ENCODE measurements at regions not wholly inside any gene's neighbourhood (a gene's known extent, or its start where the extent isn't known, plus 50 kb on each side); places are given as distances from the start of the nearest gene placed in this dataset.
A peak's percentile ranks its signal among the peaks of the same experiment; 100 is the strongest.

DNA sequence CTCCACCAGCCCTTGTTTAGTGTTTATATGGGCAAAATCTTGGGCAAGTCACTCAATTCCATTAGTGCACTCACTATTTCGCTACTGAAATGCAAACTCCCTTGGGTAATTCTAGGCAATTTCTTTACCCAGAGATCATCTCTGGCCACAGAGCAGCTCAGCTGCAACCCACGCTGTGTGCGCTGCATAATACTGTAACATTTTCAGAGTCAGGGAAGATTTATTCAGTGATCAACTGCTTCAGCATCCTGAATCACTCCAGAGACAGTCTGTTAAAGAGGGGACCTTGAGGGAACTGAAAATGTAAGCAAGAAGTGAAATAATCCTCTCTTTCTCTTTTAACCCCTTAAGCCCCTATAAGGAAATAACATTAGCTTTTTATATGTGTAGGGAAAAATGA is 189.6 kb upstream of the FBXL4 start:
- DNase-seq = no peak

DNA sequence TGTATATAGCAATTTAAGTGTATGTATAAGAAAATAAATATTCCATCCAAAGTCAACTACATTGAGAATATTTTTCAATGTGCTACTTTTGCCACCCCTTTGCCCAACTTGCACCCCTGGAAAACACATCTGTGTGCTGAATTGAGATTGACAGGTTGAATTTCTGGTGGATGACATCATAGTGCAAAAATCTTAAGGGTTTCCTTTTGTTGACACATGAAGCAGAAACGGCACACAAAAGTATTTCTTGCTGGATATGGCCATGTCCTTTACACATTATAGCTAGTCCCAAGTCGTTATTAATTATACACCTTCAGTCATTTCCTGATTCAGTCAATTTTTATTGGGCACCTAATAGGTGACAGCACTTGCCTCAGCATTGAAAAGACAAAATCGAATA is 188.7 kb upstream of the FBXL4 start:
- DNase-seq = no peak

DNA sequence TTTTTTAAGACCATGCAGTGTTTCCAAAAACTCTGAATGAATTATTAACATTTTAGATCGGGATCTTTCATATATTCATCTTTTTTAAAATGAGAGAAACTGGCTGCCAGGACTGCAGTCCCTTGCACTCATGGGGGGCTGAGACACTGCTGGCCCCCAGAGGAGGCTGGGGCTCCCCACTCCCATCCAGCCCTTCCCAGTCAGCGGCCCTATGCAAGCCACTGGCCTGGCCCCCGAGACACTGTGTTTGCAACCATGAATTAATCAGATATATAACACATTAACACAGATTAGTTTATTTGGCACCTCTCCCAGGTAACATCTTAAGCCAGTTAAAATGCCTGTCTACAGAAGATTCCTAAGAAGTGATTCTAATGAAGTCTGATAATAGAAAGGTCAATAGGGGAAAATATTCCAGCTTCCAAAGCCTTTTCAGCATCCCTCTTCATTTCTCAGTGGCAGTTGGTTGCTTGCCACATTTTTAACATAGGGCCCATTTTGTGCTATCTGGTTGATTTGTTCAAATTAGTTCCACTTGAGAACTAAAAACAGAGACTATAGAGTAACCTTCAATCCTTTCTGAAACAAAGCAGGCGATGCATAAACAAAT is 184.4 kb upstream of the FBXL4 start:
- no peak for DNase-seq

DNA sequence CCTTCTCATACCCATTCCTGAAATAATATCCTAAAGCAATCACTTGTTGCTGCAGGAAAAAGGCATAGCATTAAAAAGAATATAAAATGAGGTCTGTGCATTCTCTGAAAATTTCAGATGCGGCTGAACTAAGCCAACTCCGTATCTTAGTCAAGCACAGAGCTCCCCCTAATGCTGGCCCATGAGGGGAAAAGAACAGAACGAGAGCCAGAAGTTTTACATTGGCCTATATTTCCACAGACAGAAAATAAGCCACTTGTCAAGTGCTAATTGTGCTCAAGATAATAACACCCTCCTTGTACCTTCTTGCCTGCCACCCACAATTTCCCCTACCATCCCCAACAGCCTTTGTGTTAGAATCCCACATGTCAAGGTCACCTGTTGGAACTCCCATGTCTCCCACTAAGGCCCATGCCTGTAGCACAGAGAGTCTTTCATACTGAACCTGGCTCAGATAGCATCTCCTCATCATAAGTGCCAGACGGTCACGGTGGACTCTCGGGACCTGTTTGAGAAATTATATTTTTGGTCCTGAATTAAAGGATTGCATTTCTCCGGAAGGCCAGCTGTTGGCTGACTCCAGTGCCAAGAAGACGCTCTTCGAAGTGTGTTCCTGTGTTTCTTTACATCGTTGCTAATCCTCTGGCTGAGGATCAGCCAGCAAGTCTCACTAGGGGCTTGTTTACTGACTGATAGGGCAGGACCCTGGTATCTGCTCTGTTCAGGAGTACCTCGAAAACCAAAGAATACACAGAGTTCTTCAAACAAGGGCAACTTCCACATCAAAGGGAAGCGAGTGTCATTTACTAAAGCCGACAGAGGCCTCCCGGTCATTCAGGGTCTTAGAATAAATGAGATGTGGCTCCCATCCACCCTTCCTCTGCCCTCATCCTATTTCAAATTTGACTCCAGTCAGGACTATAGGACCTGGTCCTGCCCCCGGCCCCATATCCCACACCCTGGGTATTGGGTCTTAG is 183.4 kb upstream of the FBXL4 start:
- DNase-seq = no peak

DNA sequence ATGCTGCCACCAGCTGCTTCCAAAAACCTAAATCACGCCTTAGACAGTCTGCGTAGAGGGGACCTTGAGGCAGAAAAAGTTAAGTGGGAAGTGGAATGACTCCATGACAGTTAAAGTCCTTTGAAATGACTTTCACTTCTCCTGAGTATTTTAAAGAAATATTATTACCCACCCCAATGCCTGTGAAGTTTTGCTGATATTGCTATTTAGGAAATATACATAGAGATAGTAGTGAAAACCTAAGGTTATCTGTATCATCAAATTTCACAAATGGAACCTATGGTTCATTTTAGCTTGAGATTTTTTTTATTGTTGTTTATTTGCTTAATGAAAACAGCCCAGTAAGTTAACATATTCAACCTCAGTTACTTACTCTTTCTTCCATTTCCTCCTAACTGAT is 182.1 kb upstream of the FBXL4 start:
- no peak for DNase-seq

DNA sequence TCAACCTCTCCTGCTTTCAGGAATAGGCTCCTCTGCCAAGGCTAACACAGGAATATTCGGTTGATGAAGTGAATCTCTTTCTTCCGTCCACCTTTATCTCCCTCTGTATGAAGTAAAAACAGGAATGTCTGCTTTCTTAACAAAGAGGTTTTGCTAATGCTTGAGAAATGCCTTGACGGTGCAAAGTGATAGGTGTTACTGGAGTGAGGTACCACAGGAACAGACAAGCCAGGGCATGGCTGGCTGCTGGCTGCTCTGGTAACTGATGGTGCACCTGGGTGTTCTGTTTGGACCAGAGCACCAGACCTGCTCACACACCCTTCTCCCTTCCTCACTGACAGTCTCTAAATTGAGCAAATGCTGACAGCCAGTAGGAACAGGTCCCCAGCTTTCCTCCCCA is 174.0 kb upstream of the FBXL4 start:
- DNase-seq = no peak

DNA sequence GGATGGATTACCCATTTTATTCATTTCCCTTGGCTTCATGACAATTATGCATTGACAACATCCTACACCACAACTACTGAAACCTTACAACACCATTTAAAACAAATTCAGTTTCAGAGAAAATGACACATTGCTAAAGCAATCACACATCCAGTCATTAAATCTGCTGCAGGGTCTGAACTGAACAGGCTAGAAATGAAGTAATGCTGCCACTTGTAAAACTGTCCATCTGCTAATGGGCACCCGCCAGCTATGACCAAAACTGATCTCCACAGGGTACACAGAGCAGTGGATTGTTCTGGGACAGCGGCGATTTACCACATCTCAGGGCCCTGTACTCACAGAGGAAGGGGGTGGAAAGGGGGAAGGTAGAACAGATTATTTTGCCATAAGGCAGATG is 172.9 kb upstream of the FBXL4 start:
- no peak for DNase-seq

DNA sequence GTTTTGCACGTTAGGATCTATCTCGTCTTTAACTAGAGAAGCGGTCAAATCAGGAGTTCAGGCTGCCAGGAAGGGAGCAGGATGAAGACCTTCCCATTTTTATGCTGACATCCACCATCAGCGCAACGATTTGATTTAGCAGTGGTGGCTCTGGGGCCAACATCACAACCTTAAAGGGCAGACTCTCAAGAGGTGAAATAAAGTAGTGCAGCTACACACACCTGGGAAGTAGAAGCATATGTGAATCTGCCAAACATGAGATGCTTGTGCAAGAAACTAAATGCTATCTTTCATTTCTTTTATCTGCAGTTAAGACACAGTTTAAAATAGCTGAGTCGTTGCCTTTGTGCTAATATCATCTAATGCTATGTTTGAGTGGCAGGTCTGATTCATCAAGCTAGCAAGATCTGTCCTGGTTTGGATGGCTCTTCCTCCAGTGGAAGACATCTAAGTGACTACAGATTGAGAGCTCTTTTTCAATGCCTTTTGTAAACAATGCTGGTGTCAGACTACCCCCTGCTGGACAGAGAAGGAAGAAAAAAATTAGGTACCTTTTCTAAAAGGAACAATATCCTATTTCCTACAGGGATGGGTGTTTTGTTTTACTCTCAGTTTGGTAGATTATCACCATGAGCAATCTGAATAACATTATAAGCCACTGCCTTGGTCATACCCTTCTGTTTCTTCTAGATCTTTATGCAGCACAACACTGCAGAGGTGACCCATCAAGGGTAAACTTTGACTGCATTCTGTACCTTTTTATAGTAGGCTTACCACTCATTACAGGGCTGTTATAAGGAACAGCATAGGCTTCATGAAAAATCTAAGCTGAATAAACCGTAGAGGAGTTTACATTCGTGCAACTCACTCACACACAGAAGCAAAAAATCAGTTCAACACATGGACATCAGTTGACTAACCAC is 171.6 kb upstream of the FBXL4 start:
- peak; percentile 2 to 7 for DNase-seq

DNA sequence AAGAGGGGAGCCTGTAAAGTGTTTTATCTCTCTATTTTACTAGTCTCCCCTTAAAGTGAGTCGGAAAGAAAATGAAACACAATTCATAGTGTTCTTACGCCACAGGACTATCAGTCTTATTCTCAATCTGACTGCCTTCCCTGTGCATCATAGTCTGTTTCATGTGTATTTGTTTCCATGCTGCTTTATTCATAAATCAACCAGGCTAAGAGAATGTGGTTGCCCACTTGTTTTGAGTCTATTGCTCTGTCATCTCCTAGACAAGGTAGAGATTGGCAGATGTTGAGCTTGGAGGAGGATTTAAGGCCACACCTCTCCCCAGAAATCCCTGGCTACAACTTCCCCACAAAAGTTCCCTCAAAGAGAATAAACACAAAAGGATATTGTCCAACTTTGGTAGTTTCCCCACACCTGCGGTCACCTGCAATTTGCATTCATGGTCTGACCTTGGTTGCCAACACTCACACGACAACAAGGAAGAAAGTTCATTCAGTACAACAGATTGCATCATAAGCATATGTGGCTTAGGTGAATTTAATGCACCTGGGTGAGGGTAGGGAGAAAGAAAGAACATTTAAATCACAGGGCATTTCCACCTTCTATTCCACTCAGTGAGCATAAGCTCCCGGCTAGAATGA is 167.1 kb upstream of the FBXL4 start:
- no peak for DNase-seq

DNA sequence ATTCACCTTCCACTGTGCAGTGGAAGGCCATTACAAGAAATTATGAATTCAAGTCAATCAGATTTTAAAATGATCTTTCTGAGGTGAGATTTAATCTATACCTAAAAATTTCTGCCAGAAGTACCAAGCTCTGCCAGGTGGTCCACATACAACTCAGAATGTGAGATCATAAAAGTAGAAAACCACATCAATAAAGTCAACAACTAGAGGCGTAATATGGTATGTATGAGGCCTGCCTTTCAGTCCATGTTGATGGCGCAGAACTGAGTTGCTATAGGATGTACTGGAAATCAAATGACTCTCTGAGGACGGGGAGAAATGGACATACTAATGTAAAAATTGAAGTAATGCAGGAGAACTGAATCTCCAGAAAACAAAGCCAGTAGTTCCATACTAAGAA is 163.8 kb upstream of the FBXL4 start:
- DNase-seq = no peak

DNA sequence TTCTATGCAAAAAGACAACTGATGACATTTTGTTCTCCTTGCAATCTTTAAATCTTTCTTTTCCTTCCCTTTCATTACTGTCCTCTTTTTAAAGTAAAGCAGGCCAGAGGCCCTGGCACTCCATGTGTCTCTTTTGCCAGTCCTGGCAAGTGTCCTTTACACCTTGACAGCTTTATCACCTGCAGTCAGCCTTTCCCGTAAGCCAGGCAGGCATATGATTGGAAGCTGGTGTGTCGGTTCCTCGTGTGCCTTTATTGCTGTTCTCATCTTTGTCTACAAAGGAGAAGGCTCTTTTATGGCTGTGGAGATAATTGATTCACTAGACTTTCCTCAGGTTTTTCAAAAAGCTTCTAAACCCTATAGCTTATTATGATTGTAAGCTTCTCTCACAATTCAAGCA is 162.3 kb upstream of the FBXL4 start:
- no peak for DNase-seq

DNA sequence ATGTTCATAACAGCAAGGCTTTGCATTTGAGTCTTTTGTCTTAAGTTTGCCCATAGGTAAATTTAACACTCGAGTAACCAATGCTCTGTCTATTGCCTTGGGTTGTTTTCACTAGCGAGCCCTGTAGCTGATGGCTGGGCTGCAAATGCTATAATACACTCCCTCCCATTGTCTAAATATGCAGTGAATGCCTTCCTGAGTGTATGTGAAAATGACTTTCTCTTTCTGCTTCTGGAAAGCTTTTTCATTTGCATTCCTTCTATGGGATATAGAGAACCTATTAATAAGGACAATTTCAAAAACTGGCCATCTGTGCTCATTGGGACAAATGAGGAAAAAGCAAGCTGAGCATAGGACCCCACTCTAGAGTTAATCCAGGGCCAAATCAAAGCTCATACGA is 156.5 kb upstream of the FBXL4 start:
- no peak for DNase-seq

DNA sequence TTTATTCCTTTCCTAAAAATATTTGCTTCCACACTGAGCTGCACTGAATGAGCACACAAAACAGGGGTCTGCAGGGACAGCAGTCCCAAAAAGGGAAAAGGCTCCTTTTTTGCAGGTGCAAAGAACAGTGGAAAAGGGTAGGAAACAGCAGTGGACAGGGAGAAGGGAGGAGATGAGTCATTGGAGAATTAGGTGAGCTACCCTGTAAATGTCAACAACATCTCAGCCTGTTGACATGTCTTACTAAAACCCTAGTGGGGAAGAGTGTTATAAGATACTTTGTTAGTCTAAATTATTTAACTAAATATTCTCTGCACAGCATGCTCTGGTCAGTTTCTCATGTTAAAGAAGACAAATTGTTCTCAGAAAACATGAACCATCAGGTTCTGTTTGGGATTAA is 151.5 kb upstream of the FBXL4 start:
- DNase-seq = no peak

DNA sequence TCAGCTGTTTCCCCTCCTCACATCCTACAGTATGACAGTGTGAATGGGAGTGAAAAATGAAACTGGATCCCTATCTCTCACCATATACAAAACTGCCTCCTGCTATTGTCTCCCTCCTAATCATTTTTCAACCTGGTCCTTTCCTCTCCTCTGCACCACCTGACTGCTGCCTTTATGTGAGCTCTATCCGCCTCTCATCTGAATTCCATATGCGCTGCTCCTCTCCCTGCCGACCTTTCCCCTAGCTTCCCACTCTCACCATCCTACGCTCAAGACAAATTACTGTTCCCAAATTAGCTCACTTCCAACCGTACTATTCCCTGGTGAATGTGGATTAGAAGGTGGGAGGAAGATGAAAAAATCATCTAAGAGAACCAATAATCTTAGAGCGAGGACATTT is 148.4 kb upstream of the FBXL4 start:
- no peak for DNase-seq

DNA sequence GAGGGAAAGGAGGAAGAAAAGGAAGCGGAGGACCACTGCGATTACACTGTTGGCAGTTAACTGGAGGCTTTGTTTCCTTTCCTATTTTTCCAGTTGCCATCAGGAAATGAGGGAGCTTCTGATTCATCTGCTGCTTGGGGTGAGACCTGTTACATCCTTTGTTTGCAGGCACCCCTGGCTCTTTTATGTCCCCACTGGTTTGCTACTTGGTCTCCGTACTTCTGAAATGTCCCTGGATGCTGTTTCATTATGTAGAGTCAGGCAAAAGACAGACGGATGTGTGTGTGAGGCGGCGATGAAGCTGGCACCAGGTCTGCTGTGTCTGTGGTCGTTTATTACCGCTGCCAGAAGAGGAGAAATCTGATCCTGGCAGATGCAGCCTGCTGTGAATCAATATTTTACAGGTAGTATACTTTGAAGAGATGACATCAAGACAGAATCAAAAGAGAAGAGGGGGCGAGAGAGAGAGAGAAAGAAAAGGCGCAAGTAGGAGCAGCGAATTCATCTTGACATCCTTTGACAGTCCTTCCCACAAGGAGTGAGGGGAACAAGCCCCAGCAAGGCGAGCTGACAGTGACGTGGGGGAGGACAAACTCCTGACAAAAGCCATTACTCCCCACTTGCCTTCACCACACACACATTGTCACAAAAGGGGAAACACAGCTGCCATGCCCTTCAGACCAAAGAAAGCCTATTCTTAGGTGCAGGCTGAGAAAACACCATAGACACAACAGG is 145.9 kb upstream of the FBXL4 start:
- no peak for DNase-seq

DNA sequence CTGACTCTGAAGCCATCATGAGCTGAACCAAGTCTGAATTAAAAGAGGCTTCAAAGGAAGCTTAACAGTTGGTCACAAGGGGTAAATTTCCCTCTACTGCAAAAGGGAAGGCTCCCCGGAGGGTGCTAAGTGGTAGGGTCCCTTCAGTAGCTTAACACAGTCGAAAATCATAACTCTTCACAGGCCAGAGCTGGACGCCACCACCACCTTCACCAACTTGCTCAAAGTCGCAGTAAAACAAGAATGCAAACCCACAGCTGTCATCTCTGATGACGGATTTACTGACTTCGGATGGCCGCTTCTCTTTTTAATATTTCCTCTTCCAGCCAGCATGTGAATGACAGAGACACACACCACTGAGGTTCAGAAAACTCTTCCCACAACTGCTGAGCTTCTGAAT is 144.7 kb upstream of the FBXL4 start:
- DNase-seq = no peak

DNA sequence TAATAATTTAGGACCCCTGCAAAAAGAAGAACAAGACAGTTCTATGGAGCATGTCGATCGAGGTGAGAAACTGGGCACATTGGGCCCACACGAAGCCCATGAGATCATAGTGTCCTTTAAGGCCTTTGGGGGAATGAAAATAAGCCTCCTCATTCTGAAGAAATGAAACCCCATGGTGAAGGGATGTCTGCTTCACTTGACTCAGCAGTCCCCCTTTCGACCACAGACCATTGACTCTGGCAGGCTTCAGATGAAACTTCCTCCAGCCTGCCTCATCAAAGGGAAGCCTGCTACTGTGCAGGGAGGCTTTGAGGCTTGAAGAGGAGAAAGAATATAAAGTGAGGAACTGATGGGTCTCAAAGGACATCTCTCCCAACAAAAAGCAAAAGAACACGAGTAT is 144.2 kb upstream of the FBXL4 start:
- no peak for DNase-seq

DNA sequence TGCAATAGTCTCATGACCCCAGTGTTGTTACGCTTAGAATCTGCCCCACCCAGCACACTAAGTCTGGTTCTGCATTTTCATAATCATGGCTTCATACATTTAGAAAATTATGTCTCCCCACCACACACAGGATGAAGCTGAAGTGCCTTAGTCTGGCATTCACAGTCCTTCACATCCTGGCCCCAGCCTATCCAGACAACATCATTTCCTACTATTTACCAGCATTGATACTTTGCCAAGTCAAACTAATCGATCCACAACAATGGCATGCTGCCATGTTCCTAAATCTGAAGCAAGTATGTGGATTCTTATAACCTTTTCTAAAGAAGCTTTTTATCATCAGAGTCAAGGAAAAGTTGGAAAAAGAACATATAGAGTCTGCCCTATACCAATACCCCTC is 132.4 kb upstream of the FBXL4 start:
- DNase-seq = no peak

DNA sequence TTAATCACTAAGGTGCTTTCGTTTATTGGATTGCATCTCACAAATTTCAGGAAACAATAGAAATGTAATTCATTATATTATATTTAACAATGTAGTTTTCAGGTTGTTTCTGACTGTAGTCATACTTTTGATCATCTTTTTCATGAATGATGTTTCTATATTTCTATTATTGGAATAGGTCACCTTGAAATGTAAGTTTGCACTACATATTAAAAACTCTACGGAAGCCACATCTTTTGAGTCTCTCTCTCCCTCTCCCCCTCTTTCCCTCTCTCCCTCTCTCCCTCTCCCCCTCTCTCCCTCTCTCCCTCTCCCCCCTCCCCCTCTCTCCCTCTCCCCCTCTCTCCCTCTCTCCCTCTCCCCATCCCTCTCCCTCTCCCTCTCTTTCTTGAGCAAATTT is 131.3 kb upstream of the FBXL4 start:
- DNase-seq = no peak

DNA sequence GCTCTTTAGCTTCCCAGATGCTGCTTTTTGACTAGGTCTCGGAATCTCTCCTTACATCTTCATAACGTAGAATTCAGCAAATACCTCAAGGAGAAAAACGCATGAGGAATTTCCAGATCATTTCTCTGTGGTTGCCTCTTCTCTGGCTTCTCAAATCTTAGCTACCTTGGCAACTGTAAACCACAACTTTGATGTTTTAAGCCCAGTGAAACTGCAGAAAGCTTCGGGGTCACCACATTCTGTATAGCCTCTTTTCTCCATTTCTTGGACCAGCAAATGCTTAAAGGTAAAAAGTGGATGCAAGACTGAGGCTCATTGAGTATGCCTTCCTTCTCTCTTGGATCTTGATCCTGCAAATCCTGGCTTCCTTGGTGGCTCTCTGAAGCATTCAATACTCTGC is 125.5 kb upstream of the FBXL4 start:
- no peak for DNase-seq

DNA sequence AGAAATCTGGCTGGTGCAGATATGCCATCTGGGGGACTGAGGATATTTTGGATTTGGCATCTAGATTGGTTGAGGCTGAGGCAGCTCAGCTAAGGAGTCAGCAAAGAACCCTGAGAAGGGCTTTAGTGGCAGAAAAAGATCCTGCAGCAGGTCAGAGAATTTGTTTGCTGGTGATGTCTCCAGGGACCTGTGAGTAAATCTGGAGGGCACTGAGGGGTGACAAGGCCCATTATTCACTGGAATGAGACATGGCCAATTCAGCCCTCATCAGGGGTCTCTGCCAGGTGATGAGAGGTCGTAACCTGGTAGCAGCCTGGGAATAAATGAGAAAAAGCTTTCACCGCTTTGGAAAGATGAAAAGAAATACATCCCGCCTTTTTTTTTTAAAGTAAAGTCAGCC is 118.3 kb upstream of the FBXL4 start:
- DNase-seq = no peak

DNA sequence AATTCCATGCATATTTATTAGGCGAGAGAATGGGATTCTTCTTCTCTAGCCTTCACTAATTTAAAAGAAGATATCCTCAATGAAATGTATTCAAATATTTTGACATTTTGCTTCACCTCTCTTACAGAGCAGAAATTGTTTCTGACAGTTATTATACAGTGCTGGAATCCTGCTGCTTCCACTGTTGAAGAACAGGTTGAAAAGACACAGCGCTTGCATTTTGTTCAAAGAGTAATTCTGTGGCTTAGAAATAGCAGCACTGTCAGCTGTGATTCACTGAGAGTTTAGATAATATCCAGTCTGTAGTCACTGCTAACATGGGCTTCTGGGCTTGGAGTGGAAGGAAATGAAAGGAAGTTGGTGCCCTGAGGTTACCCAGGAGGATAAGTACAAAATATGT is 117.1 kb upstream of the FBXL4 start:
- DNase-seq = no peak

All from activated CD4-positive, alpha-beta T cell treated with anti-CD3 and anti-CD28 coated beads, Interleukin-2, amount 50 U/mL, for 48 hours (primary cell).